ENCODE measurements at regions not wholly inside any gene's neighbourhood (a gene's known extent, or its start where the extent isn't known, plus 50 kb on each side); places are given as distances from the start of the nearest gene placed in this dataset.

- no peak for ATAC-seq
- in situ Hi-C loops (cut with HindIII; ENCODE audit: extremely low pct_ligation_motif_present, low pct_unique_long_range_greater_than_20kb), result no loop called here
These were observed 71.3 kb upstream of the IQCM start for GRCh38 chr4:149886786-149887490.

More at GRCh38 chr4:149886786-149887490, 71.3 kb upstream of the IQCM start:
- DNase-seq (ENCODE audit: low spot score) (no peak), FAIRE-seq (no peak)
- ChIA-PET POLR2A (no interaction called here), CTCF (ENCODE audit: low intra/inter-chr PET ratio, low total read pairs) (no interaction called here)
- no peak for TF ChIP-seq ZNF335 (CRISPR knock-in tag; IDR thresholded peaks at IDR 0.05)
- TF ChIP-seq, protein P1, sequence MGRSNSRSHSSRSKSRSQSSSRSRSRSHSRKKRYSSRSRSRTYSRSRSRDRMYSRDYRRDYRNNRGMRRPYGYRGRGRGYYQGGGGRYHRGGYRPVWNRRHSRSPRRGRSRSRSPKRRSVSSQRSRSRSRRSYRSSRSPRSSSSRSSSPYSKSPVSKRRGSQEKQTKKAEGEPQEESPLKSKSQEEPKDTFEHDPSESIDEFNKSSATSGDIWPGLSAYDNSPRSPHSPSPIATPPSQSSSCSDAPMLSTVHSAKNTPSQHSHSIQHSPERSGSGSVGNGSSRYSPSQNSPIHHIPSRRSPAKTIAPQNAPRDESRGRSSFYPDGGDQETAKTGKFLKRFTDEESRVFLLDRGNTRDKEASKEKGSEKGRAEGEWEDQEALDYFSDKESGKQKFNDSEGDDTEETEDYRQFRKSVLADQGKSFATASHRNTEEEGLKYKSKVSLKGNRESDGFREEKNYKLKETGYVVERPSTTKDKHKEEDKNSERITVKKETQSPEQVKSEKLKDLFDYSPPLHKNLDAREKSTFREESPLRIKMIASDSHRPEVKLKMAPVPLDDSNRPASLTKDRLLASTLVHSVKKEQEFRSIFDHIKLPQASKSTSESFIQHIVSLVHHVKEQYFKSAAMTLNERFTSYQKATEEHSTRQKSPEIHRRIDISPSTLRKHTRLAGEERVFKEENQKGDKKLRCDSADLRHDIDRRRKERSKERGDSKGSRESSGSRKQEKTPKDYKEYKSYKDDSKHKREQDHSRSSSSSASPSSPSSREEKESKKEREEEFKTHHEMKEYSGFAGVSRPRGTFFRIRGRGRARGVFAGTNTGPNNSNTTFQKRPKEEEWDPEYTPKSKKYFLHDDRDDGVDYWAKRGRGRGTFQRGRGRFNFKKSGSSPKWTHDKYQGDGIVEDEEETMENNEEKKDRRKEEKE (IDR thresholded peaks at IDR 0.05), result no peak
- no peak for TF ChIP-seq FOXK1 (CRISPR knock-in tag; IDR thresholded peaks at IDR 0.05; ENCODE audit: borderline replicate concordance, low read depth)
- no peak for TF ChIP-seq ZSCAN12 (CRISPR knock-in tag; IDR thresholded peaks at IDR 0.05)
- TF ChIP-seq ZNF652 (CRISPR knock-in tag; IDR thresholded peaks at IDR 0.05; ENCODE audit: borderline replicate concordance, low read depth), result no peak
- no peak for TF ChIP-seq ELF3 (CRISPR knock-in tag; IDR thresholded peaks at IDR 0.05)
- TF ChIP-seq POLR2AphosphoS5 (IDR thresholded peaks at IDR 0.05; ENCODE audit: low read depth, low read length), result no peak
- no peak for TF ChIP-seq ZNF883 (CRISPR knock-in tag; IDR thresholded peaks at IDR 0.05; ENCODE audit: not compliant biosample characterization)
- TF ChIP-seq ZNF138 (CRISPR knock-in tag; IDR thresholded peaks at IDR 0.05; ENCODE audit: low read depth), result no peak
- TF ChIP-seq ZNF790 (CRISPR knock-in tag; IDR thresholded peaks at IDR 0.05; ENCODE audit: borderline replicate concordance), result no peak
- intact Hi-C loops (cut with micrococcal nuclease; ENCODE audit: unreplicated experiment), result no loop called here
- no peak overlapping the region for H3K4me3 ChIP-seq (replicated peaks in 1 of 3; ENCODE audit: insufficient read depth in 1 of 3, low read depth in 2 of 3, low read length in 3 of 3)
- H3K27me3 ChIP-seq (ENCODE audit: control insufficient read depth in 1 of 2, insufficient read depth in 2 of 2, low read length in 2 of 2), result no peaks in the 10 kb centered on the region
- H3K36me3 ChIP-seq (replicated peaks in 1 of 2; ENCODE audit: control insufficient read depth in 1 of 2, insufficient read depth in 2 of 2, low read length in 2 of 2), result no peaks in the 10 kb centered on the region
- no TSS peak for BruUV-seq (replicated peaks)
- no peak overlapping the region for H3K27ac ChIP-seq (ENCODE audit: extremely low read length, insufficient read depth, low read length)
- no peak overlapping the region for H3K9ac ChIP-seq (ENCODE audit: insufficient read depth, low read depth, low read length)
- H3K4me1 ChIP-seq (ENCODE audit: insufficient read depth, low read length), result no peaks in the 10 kb centered on the region
- no peaks in the 10 kb centered on the region for H3K9me3 ChIP-seq (ENCODE audit: low read length)
- H3K79me2 ChIP-seq (ENCODE audit: insufficient read depth, low read length), result no peaks in the 10 kb centered on the region
- WGBS (ENCODE audit: low lambda C conversion rate), result 17% methylated on average over 3 of the region's 3 CpGs
- no peak overlapping the region for H2AFZ ChIP-seq (ENCODE audit: low read length)
- no peaks in the 10 kb centered on the region for H4K20me1 ChIP-seq (ENCODE audit: insufficient read depth, low read length)
- no peak overlapping the region for H3K4me2 ChIP-seq (ENCODE audit: low read depth, low read length)
